ENCODE measurements at regions not wholly inside any gene's neighbourhood (a gene's known extent, or its start where the extent isn't known, plus 50 kb on each side); places are given as distances from the start of the nearest gene placed in this dataset.

DNA sequence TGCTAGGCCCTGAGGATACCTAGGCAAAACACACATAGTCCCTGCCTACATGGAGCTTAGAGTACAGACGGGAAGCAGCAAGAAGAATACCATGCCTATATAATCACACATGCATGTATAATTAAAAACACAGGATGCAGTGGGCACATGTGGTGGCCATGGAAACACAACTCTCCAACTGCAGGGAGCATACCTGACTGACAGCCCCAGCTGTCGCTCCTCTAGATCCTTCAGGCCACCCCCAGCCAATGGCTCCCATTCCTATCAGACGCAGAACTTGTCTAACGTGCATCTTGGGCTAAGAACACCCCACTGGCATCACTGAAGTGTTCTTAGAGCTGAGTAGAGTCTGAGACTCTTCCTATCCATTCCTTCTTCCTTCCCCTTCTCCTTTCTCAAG is 125.5 kb upstream of the FRMD4B start:
- H3K4me3 ChIP-seq (ENCODE audit: low read depth in 1 of 2, low read length in 1 of 2) = no peak overlapping the region
- H3K27ac ChIP-seq = no peak overlapping the region
- H3K27me3 ChIP-seq = no peaks in the 10 kb centered on the region
- H3K4me1 ChIP-seq (ENCODE audit: control insufficient read depth in 1 of 2, insufficient read depth in 1 of 2, low read depth in 1 of 2, low read length in 1 of 2) = no peaks in the 10 kb centered on the region
- no peaks in the 10 kb centered on the region for H3K9me3 ChIP-seq
- TF ChIP-seq, protein P1, sequence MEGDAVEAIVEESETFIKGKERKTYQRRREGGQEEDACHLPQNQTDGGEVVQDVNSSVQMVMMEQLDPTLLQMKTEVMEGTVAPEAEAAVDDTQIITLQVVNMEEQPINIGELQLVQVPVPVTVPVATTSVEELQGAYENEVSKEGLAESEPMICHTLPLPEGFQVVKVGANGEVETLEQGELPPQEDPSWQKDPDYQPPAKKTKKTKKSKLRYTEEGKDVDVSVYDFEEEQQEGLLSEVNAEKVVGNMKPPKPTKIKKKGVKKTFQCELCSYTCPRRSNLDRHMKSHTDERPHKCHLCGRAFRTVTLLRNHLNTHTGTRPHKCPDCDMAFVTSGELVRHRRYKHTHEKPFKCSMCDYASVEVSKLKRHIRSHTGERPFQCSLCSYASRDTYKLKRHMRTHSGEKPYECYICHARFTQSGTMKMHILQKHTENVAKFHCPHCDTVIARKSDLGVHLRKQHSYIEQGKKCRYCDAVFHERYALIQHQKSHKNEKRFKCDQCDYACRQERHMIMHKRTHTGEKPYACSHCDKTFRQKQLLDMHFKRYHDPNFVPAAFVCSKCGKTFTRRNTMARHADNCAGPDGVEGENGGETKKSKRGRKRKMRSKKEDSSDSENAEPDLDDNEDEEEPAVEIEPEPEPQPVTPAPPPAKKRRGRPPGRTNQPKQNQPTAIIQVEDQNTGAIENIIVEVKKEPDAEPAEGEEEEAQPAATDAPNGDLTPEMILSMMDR (IDR thresholded peaks at IDR 0.05) = no peak
- H3K36me3 ChIP-seq = no peaks in the 10 kb centered on the region

DNA sequence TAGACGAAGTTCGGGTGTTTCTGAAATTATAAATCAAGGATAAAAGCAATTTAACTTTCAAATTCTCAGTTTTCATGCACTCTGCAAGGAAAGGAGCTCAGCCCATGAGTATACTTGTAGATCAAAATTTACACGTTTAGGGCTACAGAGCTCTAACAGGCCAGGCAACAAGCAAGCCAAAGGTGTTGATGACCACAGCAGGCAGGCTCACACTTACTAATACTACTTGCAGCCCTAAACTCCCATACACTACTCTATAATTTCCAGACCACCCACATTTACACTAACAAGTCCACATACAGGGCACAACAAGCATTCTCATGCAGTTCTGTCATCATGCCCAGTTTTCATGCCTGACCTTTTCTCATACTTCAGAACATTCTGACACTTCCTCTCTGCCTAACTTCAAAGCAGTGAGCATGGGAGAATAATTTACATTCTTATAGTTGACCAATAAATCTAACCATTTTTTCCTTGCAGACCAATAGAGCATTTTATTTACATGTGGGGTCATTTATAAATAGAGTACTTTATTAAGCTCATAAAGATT is 124.7 kb upstream of the FRMD4B start:
- no peaks in the 10 kb centered on the region for H3K36me3 ChIP-seq
- no peaks in the 10 kb centered on the region for H3K4me1 ChIP-seq (ENCODE audit: control insufficient read depth in 1 of 2, insufficient read depth in 1 of 2, low read depth in 1 of 2, low read length in 1 of 2)
- no peaks in the 10 kb centered on the region for H3K9me3 ChIP-seq
- no peak overlapping the region for H3K27ac ChIP-seq
- TF ChIP-seq, protein P1 (IDR thresholded peaks at IDR 0.05) = no peak
- H3K27me3 ChIP-seq = no peaks in the 10 kb centered on the region
- H3K4me3 ChIP-seq (ENCODE audit: low read depth in 1 of 2, low read length in 1 of 2) = no peak overlapping the region

DNA sequence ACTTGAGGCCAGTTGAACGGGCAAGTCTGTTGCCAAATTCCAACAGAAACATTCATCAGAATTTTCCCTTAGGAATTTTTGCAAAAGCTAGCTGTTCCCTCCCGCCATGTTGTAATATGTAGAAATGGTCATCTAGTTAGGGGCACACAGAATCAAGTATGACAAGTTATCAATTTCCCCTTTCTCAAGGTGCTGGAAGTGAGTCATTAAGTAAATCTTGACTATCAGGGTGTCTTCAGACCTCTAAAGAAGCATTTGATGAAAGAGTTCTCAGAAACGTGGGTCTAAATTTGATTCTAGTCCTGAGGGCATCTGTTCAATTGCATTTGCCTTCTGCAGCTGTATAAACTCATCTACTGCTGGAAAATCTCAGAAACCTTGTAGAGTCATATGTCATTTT is 123.4 kb upstream of the FRMD4B start:
- H3K36me3 ChIP-seq = no peaks in the 10 kb centered on the region
- H3K4me1 ChIP-seq (ENCODE audit: control insufficient read depth in 1 of 2, insufficient read depth in 1 of 2, low read depth in 1 of 2, low read length in 1 of 2) = no peaks in the 10 kb centered on the region
- TF ChIP-seq, protein P1 (IDR thresholded peaks at IDR 0.05) = no peak
- H3K27ac ChIP-seq = no peak overlapping the region
- no peak overlapping the region for H3K4me3 ChIP-seq (ENCODE audit: low read depth in 1 of 2, low read length in 1 of 2)
- H3K27me3 ChIP-seq = no peaks in the 10 kb centered on the region
- H3K9me3 ChIP-seq = no peaks in the 10 kb centered on the region

DNA sequence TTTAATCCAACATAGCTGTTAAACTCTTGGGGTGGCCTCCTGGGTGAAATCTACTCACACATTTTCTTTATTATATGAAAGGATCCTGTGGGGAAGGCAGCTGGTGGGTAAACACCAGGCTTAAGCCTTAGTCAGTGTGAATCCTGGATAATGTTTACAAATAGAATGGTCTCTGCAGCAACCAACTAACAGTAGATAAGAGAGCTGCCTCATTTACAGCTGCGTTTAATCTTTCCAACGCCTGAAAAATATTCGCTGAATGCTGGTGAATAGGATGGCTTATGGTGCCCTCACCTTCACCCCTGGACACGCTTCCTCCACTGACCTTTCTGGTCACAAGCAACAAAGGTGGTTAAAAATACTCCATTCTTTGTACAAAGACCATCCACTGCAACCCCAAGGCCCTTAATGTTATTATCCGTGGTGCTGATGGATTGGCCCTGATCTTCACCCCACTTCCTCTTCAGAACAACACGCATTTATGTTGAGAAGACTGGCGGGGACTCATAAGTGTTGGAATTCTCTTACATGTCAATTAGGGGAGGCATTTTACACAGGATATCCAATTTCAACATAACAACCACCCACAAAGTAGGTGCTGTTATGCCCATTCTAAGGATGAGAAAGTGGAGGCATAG is 120.0 kb upstream of the FRMD4B start:
- no peaks in the 10 kb centered on the region for H3K36me3 ChIP-seq
- H3K27me3 ChIP-seq = no peaks in the 10 kb centered on the region
- TF ChIP-seq, protein P1 (IDR thresholded peaks at IDR 0.05) = no peak
- no peaks in the 10 kb centered on the region for H3K9me3 ChIP-seq
- no peak overlapping the region for H3K4me3 ChIP-seq (ENCODE audit: low read depth in 1 of 2, low read length in 1 of 2)
- H3K4me1 ChIP-seq (ENCODE audit: control insufficient read depth in 1 of 2, insufficient read depth in 1 of 2, low read depth in 1 of 2, low read length in 1 of 2) = no peaks in the 10 kb centered on the region
- no peak overlapping the region for H3K27ac ChIP-seq

DNA sequence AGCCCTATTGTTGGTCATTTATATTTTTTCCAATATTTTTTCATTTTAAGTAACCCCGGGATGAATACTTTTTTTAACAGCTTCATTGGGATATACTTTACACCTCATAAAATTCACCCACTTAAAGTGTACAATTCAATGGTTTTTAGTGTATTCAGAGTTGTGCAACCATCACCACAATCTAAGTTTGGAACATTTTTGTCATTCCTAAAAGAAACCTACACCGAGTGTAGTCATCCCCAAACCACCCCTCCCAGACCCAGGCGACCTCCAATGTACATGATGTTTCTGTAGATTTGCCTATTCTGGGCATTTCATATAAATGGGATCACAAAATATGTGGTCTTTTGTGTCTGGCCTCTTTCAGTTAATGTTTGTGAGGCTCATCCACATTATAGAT is 118.3 kb upstream of the FRMD4B start:
- H3K4me1 ChIP-seq (ENCODE audit: control insufficient read depth in 1 of 2, insufficient read depth in 1 of 2, low read depth in 1 of 2, low read length in 1 of 2) = no peaks in the 10 kb centered on the region
- H3K4me3 ChIP-seq (ENCODE audit: low read depth in 1 of 2, low read length in 1 of 2) = no peak overlapping the region
- H3K36me3 ChIP-seq = no peaks in the 10 kb centered on the region
- TF ChIP-seq, protein P1 (IDR thresholded peaks at IDR 0.05) = no peak
- H3K27me3 ChIP-seq = no peaks in the 10 kb centered on the region
- H3K9me3 ChIP-seq = no peaks in the 10 kb centered on the region
- no peak overlapping the region for H3K27ac ChIP-seq

All from neutrophil (primary cell).